Mucosa of descending colon (tissue), 3 donors: ENCODE measurements at regions not wholly inside any gene's neighbourhood (a gene's known extent, or its start where the extent isn't known, plus 50 kb on each side); places are given as distances from the start of the nearest gene placed in this dataset.
"Not testable (repeated sequence)": the region's sequence is repeated elsewhere in the genome, so short reads cannot be mapped to it uniquely, and the experiment has no call there.

Experiments used
- ATAC-seq: fragments of 200-7000 bp; cut with Tn5 transposase; one replicate; pipeline ENCODE4 v1.9.1; 2020; ENCODE audit warnings: mild to moderate bottlenecking, moderate library complexity
- DNase-seq, 3 donors: peaks; one replicate each; pipeline ENCODE4 v3.0.0-alpha.2; 2020
- H3K36me3 ChIP-seq: fragments of 200-600 bp; one replicate; pipeline ENCODE4 v1.8.0; 2021; ENCODE audit warnings: low read depth, mild to moderate bottlenecking
- H3K4me1 ChIP-seq: fragments of 200-600 bp; one replicate; pipeline ENCODE4 v1.8.0; 2021; ENCODE audit warnings: low read depth, mild to moderate bottlenecking
- H3K4me3 ChIP-seq: fragments of 200-600 bp; one replicate; pipeline ENCODE4 v1.8.0; 2021; ENCODE audit warnings: mild to moderate bottlenecking
- H3K9me3 ChIP-seq: fragments of 200-600 bp; one replicate; pipeline ENCODE4 v1.8.0; 2021; ENCODE audit warnings: mild to moderate bottlenecking
- intact Hi-C, 2 donors: fragments of 100-400 bp; cut with DNase I in 1 of 2; cut with micrococcal nuclease in 1 of 2; formaldehyde crosslinking; loops; one replicate each; pipeline versions ENCODE4 v1.11.0 to v1.11.1; 2022; cut with DNase I, micrococcal nuclease
- TF ChIP-seq, protein P1 (sequence below): fragments of 200-600 bp; IDR thresholded peaks from one replicate; pipeline ENCODE4 v1.8.0; 2022; ENCODE audit warnings: antibody characterized with exemption, mild to moderate bottlenecking
- donor health status: DM: no; HTN: no; CAD: no; lungs with moderate emphysema.
- donor health status: DM: no; HTN: no; CAD: no.
- donor health status: DM: no; HTN: yes; CAD: no.

DNA sequence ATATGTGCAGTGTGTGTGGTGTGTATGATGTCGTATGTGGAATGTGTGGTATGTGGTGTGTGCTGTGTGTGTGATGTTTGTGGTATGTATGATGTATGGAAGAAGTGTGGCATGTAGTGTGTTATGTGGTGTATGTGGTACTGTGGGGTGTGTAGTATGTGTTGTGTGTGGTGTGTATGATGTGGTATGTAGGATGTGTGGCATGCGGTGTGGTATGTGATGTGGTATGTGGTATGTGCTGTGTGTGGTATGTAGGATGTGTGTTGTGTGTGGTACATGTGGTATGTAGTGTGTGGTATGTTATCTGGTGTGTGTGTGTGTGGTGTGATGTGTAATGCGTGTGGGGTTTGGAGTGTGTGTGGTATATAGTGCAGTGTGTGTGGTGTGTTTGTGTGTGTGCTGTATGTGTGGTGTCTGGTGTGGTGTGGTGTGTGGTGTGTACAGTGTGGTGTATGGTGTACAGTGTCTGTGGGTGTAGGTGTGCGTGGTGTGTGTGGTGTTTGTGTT is 129.6 kb downstream of the ATP6V0E2 start:
- H3K4me3 ChIP-seq, result no peak overlapping the region
- TF ChIP-seq, protein P1, sequence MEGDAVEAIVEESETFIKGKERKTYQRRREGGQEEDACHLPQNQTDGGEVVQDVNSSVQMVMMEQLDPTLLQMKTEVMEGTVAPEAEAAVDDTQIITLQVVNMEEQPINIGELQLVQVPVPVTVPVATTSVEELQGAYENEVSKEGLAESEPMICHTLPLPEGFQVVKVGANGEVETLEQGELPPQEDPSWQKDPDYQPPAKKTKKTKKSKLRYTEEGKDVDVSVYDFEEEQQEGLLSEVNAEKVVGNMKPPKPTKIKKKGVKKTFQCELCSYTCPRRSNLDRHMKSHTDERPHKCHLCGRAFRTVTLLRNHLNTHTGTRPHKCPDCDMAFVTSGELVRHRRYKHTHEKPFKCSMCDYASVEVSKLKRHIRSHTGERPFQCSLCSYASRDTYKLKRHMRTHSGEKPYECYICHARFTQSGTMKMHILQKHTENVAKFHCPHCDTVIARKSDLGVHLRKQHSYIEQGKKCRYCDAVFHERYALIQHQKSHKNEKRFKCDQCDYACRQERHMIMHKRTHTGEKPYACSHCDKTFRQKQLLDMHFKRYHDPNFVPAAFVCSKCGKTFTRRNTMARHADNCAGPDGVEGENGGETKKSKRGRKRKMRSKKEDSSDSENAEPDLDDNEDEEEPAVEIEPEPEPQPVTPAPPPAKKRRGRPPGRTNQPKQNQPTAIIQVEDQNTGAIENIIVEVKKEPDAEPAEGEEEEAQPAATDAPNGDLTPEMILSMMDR, result no peak
- DNase-seq (no peak), ATAC-seq (peak; percentile 34)
- no peaks in the 10 kb centered on the region for H3K9me3 ChIP-seq
- no peaks in the 10 kb centered on the region for H3K4me1 ChIP-seq
- H3K36me3 ChIP-seq, result no peaks in the 10 kb centered on the region
- intact Hi-C loops, result no loop called here

DNA sequence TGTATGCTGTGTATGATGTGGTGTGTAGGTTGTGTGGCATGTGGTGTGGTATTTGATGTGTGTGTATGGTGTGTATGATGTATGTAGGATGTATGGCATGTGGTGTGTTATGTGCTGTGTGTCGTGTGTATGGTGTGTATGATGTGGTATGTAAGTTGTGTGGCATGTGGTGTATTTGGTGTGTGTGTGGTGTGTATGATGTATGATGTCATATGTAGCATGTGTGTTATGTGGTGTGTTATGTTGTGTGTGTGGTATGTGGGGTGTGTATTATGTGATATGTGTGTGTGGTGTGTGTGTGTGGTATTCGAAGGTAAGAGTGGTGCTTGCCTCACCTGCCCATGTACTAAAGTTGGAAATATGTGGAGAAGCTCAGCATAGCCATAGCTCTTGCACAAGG is 130.2 kb downstream of the ATP6V0E2 start:
- intact Hi-C loops, H3K36me3 ChIP-seq, DNase-seq, H3K9me3 ChIP-seq, ATAC-seq, H3K4me3 ChIP-seq, H3K4me1 ChIP-seq: not testable (repeated sequence)

DNA sequence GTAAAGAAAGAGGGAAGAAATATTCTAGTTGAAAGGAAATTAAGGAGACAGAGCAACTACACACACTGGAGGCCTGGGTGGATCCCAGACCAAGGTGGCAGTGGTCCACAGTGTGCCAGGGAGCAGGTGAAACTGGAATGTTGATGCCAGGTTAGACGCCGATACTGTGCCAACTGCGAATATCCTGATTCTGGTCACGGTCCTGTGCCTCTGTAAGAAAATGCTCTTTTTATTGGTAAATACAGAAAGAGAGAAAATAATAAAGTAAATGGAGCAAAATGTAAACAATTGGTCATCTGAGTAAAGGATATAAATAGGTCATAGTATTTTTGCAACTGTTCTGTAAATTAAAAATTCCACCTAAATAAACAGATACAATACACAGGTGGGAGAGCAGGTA is 131.1 kb downstream of the ATP6V0E2 start:
- H3K4me1 ChIP-seq, H3K36me3 ChIP-seq, H3K4me3 ChIP-seq, DNase-seq, H3K9me3 ChIP-seq, intact Hi-C loops, ATAC-seq: not testable (repeated sequence)

DNA sequence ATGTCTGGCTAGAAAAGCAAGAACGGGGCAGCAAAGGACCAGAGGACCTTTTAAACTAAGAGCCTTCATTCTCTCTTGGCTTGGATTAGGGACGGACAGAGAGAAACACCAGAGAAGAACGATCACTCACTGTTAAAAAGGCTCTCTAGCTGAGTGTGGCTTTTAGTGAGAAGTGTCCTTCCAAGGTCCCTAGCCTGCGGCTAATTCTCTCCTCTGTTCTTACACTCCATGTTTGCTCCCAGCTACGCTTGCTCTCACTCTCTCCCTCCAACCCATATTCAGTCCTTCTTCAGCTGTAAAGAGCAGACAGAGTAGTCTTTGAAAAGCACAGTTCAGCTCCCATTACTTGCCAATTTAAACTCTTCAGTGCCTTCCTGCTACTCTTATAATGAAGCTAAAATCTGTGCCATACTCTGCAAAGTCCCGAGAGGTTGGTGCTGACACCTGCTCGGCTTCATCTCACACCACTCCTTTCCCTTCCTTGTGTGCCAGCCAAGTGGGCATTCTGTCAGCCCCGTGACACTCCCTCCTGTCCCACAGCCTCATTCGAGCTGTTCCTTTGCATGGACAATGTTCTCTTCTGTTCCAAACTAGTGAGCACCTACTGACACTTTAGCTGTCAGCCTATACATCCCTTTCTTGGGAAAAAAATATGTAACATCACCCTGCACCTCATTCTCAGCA is 136.0 kb downstream of the ATP6V0E2 start:
- H3K9me3 ChIP-seq, H3K36me3 ChIP-seq, H3K4me1 ChIP-seq, ATAC-seq, DNase-seq, intact Hi-C loops, H3K4me3 ChIP-seq: not testable (repeated sequence)

DNA sequence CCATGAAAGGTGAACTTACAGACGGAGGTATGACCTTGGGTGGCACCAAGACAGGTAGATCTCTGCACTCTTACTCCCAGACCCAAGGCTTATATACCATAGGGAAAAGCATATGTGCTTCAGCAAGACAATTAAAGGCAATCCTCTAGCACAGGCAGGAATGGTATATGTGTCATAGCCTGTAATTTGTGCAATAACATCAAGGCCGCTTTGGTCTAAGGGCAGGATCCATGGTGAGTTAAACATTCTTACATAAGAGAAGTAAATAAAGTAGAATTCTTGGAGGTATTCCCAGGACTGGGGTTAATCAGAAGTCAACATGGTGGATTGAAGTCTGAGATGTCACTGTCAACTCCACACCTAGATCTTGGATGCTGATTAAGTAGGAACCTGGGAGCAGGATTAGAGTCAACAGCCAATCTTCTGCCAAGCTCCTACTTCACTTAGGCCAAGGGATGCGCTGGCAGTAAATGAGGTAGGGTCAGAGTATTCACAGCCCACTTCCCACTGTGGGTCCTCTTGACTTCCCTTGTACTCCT is 143.0 kb downstream of the ATP6V0E2 start:
- intact Hi-C loops, result not testable (repeated sequence)
- peak; percentile 71 for ATAC-seq

DNA sequence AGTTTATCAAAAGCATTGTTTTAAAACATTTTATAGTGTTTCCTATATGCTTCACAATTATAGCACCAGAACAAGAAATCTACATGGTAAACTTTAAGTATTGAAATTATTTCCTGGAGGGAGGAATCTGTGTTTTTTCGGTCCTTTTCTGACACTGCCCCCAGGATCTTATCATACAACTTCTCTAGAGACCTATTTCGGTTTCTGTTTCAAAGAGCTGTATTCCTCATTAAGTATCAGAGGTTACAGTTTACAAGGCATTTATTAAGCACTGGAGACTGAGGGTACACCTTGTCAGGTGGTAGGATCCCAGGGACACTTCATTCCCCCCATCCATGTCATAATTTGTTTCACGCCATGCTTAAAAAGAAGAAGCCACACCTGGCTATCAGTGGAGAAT is 146.4 kb downstream of the ATP6V0E2 start:
- DNase-seq, H3K4me3 ChIP-seq, H3K4me1 ChIP-seq, ATAC-seq, H3K9me3 ChIP-seq, H3K36me3 ChIP-seq, intact Hi-C loops: not testable (repeated sequence)

More for the DNA sequence above, 143.0 kb downstream of the ATP6V0E2 start:
- H3K4me3 ChIP-seq, H3K36me3 ChIP-seq, H3K4me1 ChIP-seq, H3K9me3 ChIP-seq: not testable (repeated sequence)
- peak in 1 of 3 donors; percentile 8 for DNase-seq

DNA sequence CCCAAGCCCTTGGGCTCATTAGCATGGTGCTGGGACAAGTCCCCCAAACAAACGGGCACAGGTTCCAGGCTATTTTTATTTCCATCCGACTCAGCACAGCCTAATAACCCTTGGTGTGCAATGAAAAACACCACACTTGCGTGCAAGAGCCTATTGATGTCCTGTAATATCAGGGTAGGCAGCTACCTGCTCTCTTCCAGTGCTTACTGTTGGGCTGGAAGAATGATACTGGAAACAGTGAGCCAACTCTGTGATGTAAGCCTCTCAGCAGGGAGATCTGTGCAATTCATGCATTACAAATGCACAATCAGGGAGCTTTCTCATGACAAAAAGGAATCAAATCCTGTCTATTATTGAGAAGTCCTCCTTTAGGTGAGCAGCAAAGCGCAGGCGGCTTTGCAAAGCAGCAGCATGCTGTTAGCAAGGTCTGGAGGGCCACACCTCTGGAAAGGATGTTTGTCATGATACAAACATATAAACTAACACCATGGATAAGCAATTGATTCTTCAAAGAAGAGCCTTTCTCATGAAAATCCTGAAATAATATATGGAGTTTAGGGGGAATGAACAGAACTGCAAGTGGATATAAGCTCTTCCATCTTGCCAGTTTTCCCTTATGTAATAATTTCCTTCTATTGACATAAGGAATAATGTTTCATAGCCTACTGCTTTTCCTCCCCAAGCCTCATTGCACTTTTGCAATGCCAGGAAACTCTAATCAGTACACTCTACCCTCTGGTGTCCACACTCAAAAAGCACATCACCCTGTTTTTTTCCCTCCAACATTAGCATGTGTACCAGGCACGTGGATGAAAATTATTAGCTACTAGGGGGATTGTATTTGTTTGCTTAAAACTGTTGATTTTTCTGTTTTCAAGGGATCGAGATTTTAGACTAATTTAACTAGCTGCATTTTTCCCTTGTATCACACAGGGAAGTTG is 151.1 kb downstream of the ATP6V0E2 start:
- DNase-seq, ATAC-seq, H3K4me3 ChIP-seq, H3K36me3 ChIP-seq, intact Hi-C loops, H3K4me1 ChIP-seq, H3K9me3 ChIP-seq: not testable (repeated sequence)

DNA sequence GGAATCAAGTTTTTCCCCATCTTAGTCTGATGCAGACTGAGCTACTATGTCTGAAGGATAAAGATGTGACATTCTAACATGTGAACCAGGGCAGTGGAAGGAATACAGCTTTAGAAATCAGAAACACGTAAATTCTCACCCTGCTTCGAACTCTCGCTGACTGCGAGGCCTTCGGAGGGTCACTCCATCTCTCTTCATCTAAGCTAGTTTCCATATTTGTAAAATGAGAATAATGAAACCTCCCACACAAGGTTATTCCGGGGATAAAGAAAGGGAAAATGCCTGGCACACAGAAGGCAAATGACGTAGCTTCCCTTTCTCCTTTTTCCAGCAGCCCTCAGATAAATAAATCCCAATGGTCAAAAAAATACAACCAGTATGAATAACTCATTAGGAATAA is 152.0 kb downstream of the ATP6V0E2 start:
- ATAC-seq, H3K36me3 ChIP-seq, intact Hi-C loops, DNase-seq, H3K9me3 ChIP-seq, H3K4me1 ChIP-seq, H3K4me3 ChIP-seq: not testable (repeated sequence)

DNA sequence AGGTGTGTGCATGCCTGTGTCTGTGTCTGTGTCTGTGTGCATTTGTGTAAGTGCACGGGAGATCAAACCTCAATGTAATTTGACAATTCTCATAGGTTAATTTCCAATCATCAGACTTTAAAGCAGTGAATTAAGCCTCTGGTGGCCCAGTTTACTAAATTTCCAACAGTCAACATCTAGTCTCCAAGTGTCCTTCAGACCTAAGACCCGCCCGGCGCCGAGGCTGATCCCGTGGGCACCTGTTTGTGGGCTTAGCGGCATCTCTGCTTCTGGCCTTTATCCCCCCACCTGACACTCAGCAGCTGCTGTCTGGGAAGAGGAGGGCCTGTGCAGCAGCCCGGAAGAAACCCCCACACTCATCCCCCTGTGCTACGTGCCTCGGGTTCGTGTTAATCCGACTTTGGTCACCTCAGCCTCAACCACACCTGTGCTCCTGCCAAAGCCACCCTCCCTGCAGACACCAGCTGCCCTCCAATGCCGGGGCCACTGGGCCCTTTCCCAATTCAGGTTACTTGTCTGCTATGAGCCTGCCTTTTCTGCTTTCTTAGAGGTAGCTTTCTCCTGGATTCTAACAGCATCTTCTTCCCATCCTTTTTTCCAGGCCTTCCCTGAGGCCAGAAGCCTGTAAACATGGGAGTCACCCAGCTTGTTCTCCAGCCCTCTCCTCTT is 154.7 kb downstream of the ATP6V0E2 start:
- DNase-seq, intact Hi-C loops, H3K36me3 ChIP-seq, ATAC-seq, H3K4me1 ChIP-seq, H3K9me3 ChIP-seq, H3K4me3 ChIP-seq: not testable (repeated sequence)

DNA sequence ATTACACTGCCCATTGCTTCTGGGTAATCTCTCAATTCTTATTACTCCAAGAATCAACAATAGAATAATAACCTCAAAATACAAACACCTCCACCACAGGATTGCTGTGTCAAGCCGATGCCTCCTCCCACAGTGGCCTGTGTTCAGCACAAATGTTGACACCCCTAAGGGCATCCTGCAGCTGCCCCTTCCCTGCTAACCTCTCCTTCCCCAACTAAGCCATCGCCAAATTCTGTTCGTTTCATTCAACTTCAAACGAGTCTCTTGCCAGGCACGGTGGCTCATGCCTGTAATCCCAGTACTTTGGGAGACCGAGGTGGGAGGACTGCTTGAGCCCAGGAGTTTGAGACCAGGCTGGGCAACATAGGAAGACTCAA is 155.2 kb downstream of the ATP6V0E2 start:
- H3K36me3 ChIP-seq, H3K4me3 ChIP-seq, DNase-seq, intact Hi-C loops, H3K4me1 ChIP-seq, H3K9me3 ChIP-seq, ATAC-seq: not testable (repeated sequence)

DNA sequence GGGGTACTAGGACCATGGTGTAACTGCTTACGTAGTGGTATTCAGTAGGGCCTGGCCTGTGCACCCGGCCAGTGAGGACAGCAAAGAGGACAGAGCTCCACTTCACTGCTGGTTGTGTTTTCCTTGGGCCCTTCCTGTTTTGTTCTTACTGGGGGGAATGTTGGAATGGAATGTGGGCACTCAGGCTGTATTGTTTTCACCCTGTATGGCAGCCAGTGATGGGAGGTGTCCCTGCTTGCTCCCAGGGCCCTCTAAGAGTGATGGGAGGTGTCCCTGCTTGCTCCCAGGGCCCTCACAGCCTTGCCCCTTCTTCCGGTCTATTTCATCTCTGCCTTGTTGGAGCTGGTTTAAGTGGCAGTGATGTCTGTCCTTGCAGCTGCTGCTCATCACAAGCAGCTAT is 158.0 kb downstream of the ATP6V0E2 start:
- H3K4me3 ChIP-seq, DNase-seq, H3K36me3 ChIP-seq, ATAC-seq, intact Hi-C loops, H3K4me1 ChIP-seq, H3K9me3 ChIP-seq: not testable (repeated sequence)

DNA sequence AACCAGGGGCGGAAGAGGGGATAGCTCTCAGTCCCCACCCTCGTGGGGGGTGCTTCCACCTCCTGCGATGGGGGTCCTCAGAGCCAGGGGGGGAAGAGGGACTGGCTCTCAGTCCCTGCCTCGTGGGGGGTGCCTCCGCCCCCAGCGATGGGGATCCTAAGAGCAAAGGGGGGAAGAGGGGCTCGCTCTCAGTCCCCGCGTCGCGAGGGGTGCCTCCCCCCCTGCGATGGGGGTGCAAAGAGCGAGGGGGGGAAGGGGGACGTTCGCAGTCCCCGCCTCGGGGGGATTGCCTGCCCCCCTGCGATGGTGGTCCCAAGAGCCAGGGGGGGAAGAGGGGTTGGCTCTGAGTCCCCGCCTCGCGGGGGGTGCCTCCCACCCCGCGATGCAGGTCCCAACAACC is 159.9 kb downstream of the ATP6V0E2 start:
- H3K9me3 ChIP-seq, ATAC-seq, intact Hi-C loops, H3K36me3 ChIP-seq, H3K4me3 ChIP-seq, H3K4me1 ChIP-seq, DNase-seq: not testable (repeated sequence)
